NCI-H128 (cell line): ENCODE measurements at regions not wholly inside any gene's neighbourhood (a gene's known extent, or its start where the extent isn't known, plus 50 kb on each side); places are given as distances from the start of the nearest gene placed in this dataset.
"Not testable (repeated sequence)": the region's sequence is repeated elsewhere in the genome, so short reads cannot be mapped to it uniquely, and the experiment has no call there.

ENCODE experiments used
- DNase-seq: peaks from one replicate; lab custom pipeline; 2025; ENCODE audit not compliant: unreplicated experiment; lab: John Stamatoyannopoulos, UW

- DNase-seq: no peak
These were observed 188.3 kb upstream of the MEF2C start for GRCh38 chr5:89071101-89071940.

GRCh38 chr5:89069591-89069990 is 186.6 kb upstream of the MEF2C start:
- DNase-seq: no peak

GRCh38 chr5:89067362-89067761 is 184.4 kb upstream of the MEF2C start:
- DNase-seq: no peak

GRCh38 chr5:89065919-89066318 is 182.9 kb upstream of the MEF2C start:
- no peak for DNase-seq

GRCh38 chr5:89064736-89065135 is 181.8 kb upstream of the MEF2C start:
- DNase-seq: no peak

GRCh38 chr5:89064054-89064453 is 181.1 kb upstream of the MEF2C start:
- no peak for DNase-seq

- DNase-seq: no peak
These were observed 177.8 kb upstream of the MEF2C start for GRCh38 chr5:89060768-89061167.

GRCh38 chr5:89059274-89059673 is 176.3 kb upstream of the MEF2C start:
- DNase-seq: no peak

GRCh38 chr5:89055695-89056085 is 172.7 kb upstream of the MEF2C start:
- DNase-seq: no peak

GRCh38 chr5:89055015-89055694 is 172.2 kb upstream of the MEF2C start:
- DNase-seq: no peak

GRCh38 chr5:89053547-89053946 is 170.6 kb upstream of the MEF2C start:
- DNase-seq: no peak

- not testable (repeated sequence) for DNase-seq
These were observed 167.1 kb upstream of the MEF2C start for GRCh38 chr5:89050062-89050461.

- no peak for DNase-seq
These were observed 164.6 kb upstream of the MEF2C start for GRCh38 chr5:89047571-89047970.

- no peak for DNase-seq
These were observed 162.2 kb upstream of the MEF2C start for GRCh38 chr5:89045216-89045615.

- no peak for DNase-seq
These were observed 161.8 kb upstream of the MEF2C start for GRCh38 chr5:89044674-89045200.

GRCh38 chr5:89043676-89044075 is 160.7 kb upstream of the MEF2C start:
- DNase-seq: no peak

- no peak for DNase-seq
These were observed 159.8 kb upstream of the MEF2C start for GRCh38 chr5:89042746-89043145.

GRCh38 chr5:89041976-89042375 is 159.0 kb upstream of the MEF2C start:
- no peak for DNase-seq

GRCh38 chr5:89041249-89041779 is 158.3 kb upstream of the MEF2C start:
- no peak for DNase-seq

- no peak for DNase-seq
These were observed 153.9 kb upstream of the MEF2C start for GRCh38 chr5:89036704-89037489.

GRCh38 chr5:89036166-89036565 is 153.2 kb upstream of the MEF2C start:
- no peak for DNase-seq
